ENCODE measurements at regions not wholly inside any gene's neighbourhood (a gene's known extent, or its start where the extent isn't known, plus 50 kb on each side); places are given as distances from the start of the nearest gene placed in this dataset.

GRCh38 chr9:13715430-13715829 is 435.9 kb upstream of the MPDZ start:
- in situ Hi-C loops (cut with MboI), result no loop called here
- H4K20me1 ChIP-seq (replicated peaks; ENCODE audit: control insufficient read depth, insufficient read depth, low read length), result no peaks in the 10 kb centered on the region
- no peak overlapping the region for H2AFZ ChIP-seq (ENCODE audit: low read depth, low read length)
- no peak for FAIRE-seq
- H3K79me2 ChIP-seq (ENCODE audit: control insufficient read depth, insufficient read depth, low read length), result no peaks in the 10 kb centered on the region
- H3K27me3 ChIP-seq (ENCODE audit: control insufficient read depth in 2 of 2, insufficient read depth in 2 of 2, low read length in 2 of 2), result no peaks in the 10 kb centered on the region
- 0% methylated on average over 1 of the region's 1 CpG for WGBS (ENCODE audit: insufficient coverage, low coverage, missing lambda C conversion rate)
- H3K36me3 ChIP-seq (ENCODE audit: control insufficient read depth, insufficient read depth, low read length), result no peaks in the 10 kb centered on the region
- no peak for ATAC-seq
- no peaks in the 10 kb centered on the region for H3K9me1 ChIP-seq (ENCODE audit: control insufficient read depth, insufficient read depth, low read length)
- H3K27ac ChIP-seq (ENCODE audit: extremely low read depth, low read depth, low read length), result no peak overlapping the region
- ChIA-PET POLR2A (no interaction called here), CTCF (ENCODE audit: low intra/inter-chr PET ratio) (no interaction called here)
- TF ChIP-seq NCOA4 (IDR thresholded peaks at IDR 0.05; ENCODE audit: partially characterized antibody), result no peak
- TF ChIP-seq ZBTB5 (IDR thresholded peaks at IDR 0.05), result no peak
- TF ChIP-seq ZZZ3 (IDR thresholded peaks at IDR 0.05), result no peak
- no peak for TF ChIP-seq E2F3 (CRISPR knock-in tag; IDR thresholded peaks at IDR 0.05)
- TF ChIP-seq CCAR2 (IDR thresholded peaks at IDR 0.05; ENCODE audit: low read depth, low read length), result no peak
- no peak for TF ChIP-seq HOMEZ (CRISPR knock-in tag; IDR thresholded peaks at IDR 0.05)
- TF ChIP-seq NR4A1 (CRISPR knock-in tag; IDR thresholded peaks at IDR 0.05), result no peak
- no peak for TF ChIP-seq NR4A1 (tag; IDR thresholded peaks at IDR 0.05)
- no peak for TF ChIP-seq ETS1 (conservative IDR thresholded peaks at IDR 0.05; ENCODE audit: control insufficient read depth, low read depth, low read length)
- TF ChIP-seq GATA2 (CRISPR knock-in tag; IDR thresholded peaks at IDR 0.05), result no peak
- no peak for TF ChIP-seq STAT5B (CRISPR knock-in tag; IDR thresholded peaks at IDR 0.05)
- no peak for TF ChIP-seq CBFA2T2 (conservative IDR thresholded peaks at IDR 0.05)
- no peak for TF ChIP-seq ZNF282 (CRISPR knock-in tag; IDR thresholded peaks at IDR 0.05)
- DNase-seq (ENCODE audit: extremely low read depth in 1 of 4, low spot score in 3 of 4), result no peak
- BruUV-seq (replicated peaks), result no TSS peak
- no peak overlapping the region for H3K4me2 ChIP-seq (ENCODE audit: insufficient read depth, low read length)
- no peak overlapping the region for H3K4me3 ChIP-seq
- no peaks in the 10 kb centered on the region for H3K9me3 ChIP-seq (replicated peaks; ENCODE audit: control insufficient read depth, insufficient read depth, low read depth, low read length)
- H3K4me1 ChIP-seq (replicated peaks in 1 of 2; ENCODE audit: control insufficient read depth in 2 of 2, insufficient read depth in 2 of 2, low read length in 2 of 2), result no peaks in the 10 kb centered on the region
- intact Hi-C loops (cut with micrococcal nuclease), result no loop called here
- H3K9ac ChIP-seq (ENCODE audit: insufficient read depth in 1 of 2, low read depth in 2 of 2, low read length in 2 of 2), result no peak overlapping the region

All from K562 (cell line).